T47D (cell line): ENCODE measurements at regions not wholly inside any gene's neighbourhood (a gene's known extent, or its start where the extent isn't known, plus 50 kb on each side); places are given as distances from the start of the nearest gene placed in this dataset.
"Not testable (repeated sequence)": the region's sequence is repeated elsewhere in the genome, so short reads cannot be mapped to it uniquely, and the experiment has no call there.

ENCODE experiments used
- DNase-seq, 2 experiments: peaks; one replicate each; pipeline versions ENCODE4 v3.0.0 to v3.0.0-alpha.2; 2011 to 2012; ENCODE audit warnings: low read depth in 1 of 2, low spot score in 1 of 2
- JUND ChIP-seq: IDR thresholded peaks from 2 replicates; pipeline ENCODE4 v1.6.1; 2012; ENCODE audit warnings: low read depth
- in situ Hi-C: cut with HindIII; loops from 2 replicates; pipeline ENCODE4 v1.10.0; 2016; ENCODE audit warnings: low sequenced_read_pairs, low pct_unique_long_range_greater_than_20kb

DNA sequence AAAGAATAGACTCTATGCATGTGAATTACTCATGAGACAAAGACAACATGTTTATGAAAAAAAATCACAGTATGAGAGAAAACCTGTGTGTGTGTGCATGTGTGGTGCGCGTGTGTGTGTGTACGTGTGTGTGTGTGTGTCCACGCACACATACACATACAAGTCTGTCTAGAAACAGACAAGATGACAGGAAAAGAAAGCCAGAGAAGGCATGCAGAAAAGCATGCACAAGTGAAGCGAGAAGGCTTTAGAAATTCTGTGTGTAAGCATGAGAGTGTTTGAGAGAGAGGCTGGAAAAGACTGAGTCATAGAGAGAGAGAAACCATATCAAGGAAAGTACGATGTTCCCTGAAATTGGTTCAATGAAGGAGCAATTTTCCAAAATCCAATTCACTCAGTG is 566.4 kb upstream of the C16orf82 start:
- no peak for TF ChIP-seq JUND
- in situ Hi-C loops: no loop called here
- DNase-seq: no peak

- no peak for DNase-seq
- in situ Hi-C loops: no loop called here
- no peak for TF ChIP-seq JUND
These were observed 561.2 kb upstream of the C16orf82 start for GRCh38 chr16:26505496-26505895.

GRCh38 chr16:26508946-26509345 is 557.8 kb upstream of the C16orf82 start:
- in situ Hi-C loops: not testable (repeated sequence)

DNA sequence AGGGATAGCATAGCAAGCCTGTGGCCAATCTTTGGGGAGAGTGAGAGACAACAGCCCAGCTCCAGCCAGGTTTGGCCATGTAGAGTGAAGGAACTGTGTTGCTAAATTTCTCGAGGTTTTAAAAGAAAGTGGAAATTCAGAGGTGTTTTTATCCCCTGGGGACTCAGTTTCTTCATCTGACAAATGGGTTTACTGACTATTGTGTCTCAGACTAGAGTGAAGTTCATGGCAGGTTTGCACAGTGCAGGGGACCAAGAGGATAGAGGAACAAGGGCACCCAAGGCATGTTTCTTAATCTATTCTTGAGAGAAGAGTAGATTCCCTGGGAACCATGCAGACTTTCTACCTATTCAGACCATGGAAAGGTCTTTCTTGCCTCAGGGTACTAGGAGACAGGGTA is 555.8 kb upstream of the C16orf82 start:
- in situ Hi-C loops: no loop called here
- no peak for DNase-seq
- TF ChIP-seq JUND: no peak

More at GRCh38 chr16:26508946-26509345, 557.8 kb upstream of the C16orf82 start:
- not testable (repeated sequence) for DNase-seq

- TF ChIP-seq JUND: no peak
- DNase-seq: no peak
- in situ Hi-C loops: no loop called here
These were observed 555.3 kb upstream of the C16orf82 start for GRCh38 chr16:26511463-26511862.

GRCh38 chr16:26521626-26522025 is 545.1 kb upstream of the C16orf82 start:
- in situ Hi-C loops: no loop called here

GRCh38 chr16:26524281-26524680 is 542.4 kb upstream of the C16orf82 start:
- DNase-seq: no peak
- in situ Hi-C loops: no loop called here
- no peak for TF ChIP-seq JUND

More at GRCh38 chr16:26521626-26522025, 545.1 kb upstream of the C16orf82 start:
- no peak for DNase-seq
- no peak for TF ChIP-seq JUND

- no peak for DNase-seq
- no peak for TF ChIP-seq JUND
- in situ Hi-C loops: no loop called here
These were observed 541.9 kb upstream of the C16orf82 start for GRCh38 chr16:26524846-26525245.

DNA sequence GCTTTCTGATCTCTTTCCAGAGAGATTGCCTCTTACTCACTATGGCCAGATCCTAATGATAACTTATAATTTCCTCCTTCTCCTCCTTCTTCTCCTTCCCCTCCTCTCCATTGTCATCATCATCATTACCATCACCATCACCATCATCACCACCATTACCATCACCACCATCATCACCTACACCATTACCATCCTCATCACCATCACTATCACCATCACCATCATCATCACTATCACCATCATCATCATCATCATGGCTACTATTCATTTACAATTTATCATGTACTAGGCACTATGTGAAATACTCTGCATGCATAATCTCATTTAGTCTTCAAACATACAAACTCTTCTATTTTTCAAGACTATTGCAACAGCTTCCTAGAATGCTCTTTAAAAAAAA is 540.9 kb upstream of the C16orf82 start:
- no peak for TF ChIP-seq JUND
- in situ Hi-C loops: no loop called here
- DNase-seq: no peak

- no peak for DNase-seq
- in situ Hi-C loops: no loop called here
- no peak for TF ChIP-seq JUND
These were observed 540.1 kb upstream of the C16orf82 start for GRCh38 chr16:26526633-26527032.

DNA sequence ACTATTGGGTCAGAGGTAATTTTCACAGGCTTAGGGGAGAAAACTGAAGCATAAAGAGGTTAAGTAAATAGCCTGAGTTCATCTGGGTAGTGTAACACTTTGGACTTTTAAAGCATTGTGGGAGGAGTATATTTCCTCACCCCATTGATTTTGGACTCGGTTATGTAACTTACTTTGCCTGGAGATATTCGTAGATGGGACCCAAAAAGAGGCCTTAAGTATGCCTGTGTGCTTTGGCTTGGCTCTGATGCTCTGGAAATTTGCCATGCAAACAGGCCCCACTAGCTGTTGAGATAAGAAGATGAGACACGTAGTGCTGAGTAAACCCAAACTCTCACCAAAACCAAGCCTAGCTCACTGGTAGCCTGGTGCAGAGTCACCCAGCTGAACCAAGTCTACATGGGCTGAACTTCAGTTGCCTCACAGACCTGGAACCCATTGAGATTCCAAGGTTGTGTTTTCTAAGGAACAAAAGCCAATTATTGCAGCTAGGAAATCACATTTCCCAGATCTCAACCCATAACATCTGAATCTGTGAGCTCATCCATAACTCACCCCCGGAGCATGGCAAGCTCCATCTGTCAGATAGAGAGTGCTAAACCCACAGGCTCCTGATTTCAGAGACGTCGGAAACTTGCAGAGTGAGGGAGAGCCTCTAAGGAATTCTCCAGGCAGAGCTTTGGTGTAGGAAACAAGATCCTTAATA is 536.0 kb upstream of the C16orf82 start:
- DNase-seq: no peak
- in situ Hi-C loops: no loop called here
- TF ChIP-seq JUND: no peak

GRCh38 chr16:26531290-26531730 is 535.4 kb upstream of the C16orf82 start:
- in situ Hi-C loops: no loop called here

GRCh38 chr16:26532456-26532855 is 534.3 kb upstream of the C16orf82 start:
- in situ Hi-C loops: no loop called here
- no peak for TF ChIP-seq JUND

More at GRCh38 chr16:26531290-26531730, 535.4 kb upstream of the C16orf82 start:
- DNase-seq: no peak
- TF ChIP-seq JUND: no peak

DNA sequence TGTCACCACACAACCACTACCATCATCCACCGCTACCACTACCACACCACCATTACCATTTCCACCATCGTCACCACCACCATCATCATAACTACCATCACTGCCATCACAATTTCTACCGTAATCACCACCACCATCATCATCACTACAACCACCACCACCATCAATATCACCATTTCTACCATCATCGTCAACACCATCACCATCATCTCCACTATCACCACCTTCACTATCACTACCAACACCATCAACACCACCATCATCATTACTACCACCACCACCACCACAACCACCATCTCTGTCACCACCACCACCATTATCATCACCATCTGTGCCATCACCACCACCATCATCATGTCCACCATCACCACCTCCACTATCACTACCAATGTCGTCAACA is 524.5 kb upstream of the C16orf82 start:
- no peak for DNase-seq
- TF ChIP-seq JUND: no peak
- in situ Hi-C loops: no loop called here

More at GRCh38 chr16:26532456-26532855, 534.3 kb upstream of the C16orf82 start:
- DNase-seq: no peak
